Heart left ventricle (tissue), 13 donors: ENCODE measurements at regions not wholly inside any gene's neighbourhood (a gene's known extent, or its start where the extent isn't known, plus 50 kb on each side); places are given as distances from the start of the nearest gene placed in this dataset.

Experiments
- POLR2A ChIP-seq, 2 donors: fragments of 450-650 bp; IDR thresholded peaks; one replicate each; pipeline ENCODE4 v1.6.1; 2017; ENCODE audit warnings: antibody characterized with exemption in 2 of 2, mild to moderate bottlenecking in 2 of 2, moderate library complexity in 2 of 2
- TF ChIP-seq, protein P1 (sequence below), 12 donors: fragments of 200-600 bp; sonication (generic) in 4 of 12; IDR thresholded peaks; one replicate each; pipeline versions ENCODE4 v1.5.0 to v1.8.0; 2018 to 2022; ENCODE audit warnings: antibody characterized with exemption in 12 of 12, mild to moderate bottlenecking in 5 of 12
- donor health status: ischemic (EF 13 %, LVEDD 7.1; RV severe dilation, severe dysfunction).
- donor health status: DM: no; HTN: yes; CAD: no.
- donor health status: DM: no; HTN: no; CAD: no.
- donor health status: ischemic (EF 25% LVEDD 6.9; RV normal size, moderate dysfunction).
- donor health status: ischemic (EF 25% LVEDD 5.7; RV mildly dilated, moderate dysfunction).
- donor health status: ischemic (EF 35%, LVEDD 5.7; RV mildly dilated, moderate dysfunction).
- donor health status: nonischemic (EF 11% LVEDD 7.7; RV severe dilation, severe dysfunction).
- donor health status: DM: yes; HTN: yes; CAD: no.
- donor health status: PGD.
- donor health status: ischemic (EF 29% LVEDD 5.4; RV normal size, mild dysfunction).
- donor health status: nonischemic (EF 23%, LVEDD 6.1; RV moderate dilation, normal function).

DNA sequence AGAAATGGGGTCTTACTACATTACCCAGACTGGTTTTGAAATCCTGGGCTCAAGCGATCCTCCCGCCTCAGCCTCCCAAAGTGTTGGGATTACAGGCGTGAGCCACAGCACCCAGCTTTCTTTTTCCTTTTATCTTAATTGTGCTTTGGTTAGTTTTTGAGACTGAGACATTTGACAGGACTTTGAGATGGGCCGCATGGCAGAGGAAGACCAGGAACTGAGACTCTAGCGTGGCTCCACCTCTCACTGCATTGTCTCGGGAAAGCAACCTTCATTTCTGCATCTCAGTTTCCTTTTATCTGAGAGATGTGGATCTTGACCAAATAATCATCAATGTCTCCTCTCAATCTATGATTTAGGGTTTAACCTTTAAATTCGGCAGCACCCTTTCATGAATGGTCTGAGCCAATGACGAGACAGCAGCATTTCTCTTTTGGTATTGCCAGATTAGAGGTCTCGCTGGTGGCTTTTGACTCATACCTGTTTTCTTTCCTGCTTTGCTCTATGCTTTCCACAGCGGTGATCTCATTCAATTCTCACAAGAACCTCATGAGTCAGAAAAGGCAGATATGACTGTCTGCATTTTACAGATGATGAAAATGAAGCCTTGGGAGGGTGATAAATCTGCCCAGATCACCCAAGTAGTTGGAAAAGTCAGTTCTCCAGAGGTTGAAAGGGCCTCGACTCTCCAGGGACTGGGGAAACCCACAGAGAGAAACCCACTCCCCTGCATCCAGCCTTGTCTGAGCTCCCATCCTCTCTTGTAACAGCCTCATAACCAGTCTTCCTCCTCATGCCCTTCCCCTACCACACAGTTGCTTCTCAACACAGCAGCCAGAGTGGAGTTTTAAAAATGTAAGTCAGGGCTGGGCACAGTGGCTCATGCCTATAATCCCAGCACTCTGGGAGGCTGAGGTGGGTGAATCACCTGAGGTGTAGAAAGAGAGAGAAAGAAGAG is 84.8 kb upstream of the FOXB1 start:
- TF ChIP-seq POLR2A (IDR thresholded peaks at IDR 0.05) = no peak
- TF ChIP-seq, protein P1, sequence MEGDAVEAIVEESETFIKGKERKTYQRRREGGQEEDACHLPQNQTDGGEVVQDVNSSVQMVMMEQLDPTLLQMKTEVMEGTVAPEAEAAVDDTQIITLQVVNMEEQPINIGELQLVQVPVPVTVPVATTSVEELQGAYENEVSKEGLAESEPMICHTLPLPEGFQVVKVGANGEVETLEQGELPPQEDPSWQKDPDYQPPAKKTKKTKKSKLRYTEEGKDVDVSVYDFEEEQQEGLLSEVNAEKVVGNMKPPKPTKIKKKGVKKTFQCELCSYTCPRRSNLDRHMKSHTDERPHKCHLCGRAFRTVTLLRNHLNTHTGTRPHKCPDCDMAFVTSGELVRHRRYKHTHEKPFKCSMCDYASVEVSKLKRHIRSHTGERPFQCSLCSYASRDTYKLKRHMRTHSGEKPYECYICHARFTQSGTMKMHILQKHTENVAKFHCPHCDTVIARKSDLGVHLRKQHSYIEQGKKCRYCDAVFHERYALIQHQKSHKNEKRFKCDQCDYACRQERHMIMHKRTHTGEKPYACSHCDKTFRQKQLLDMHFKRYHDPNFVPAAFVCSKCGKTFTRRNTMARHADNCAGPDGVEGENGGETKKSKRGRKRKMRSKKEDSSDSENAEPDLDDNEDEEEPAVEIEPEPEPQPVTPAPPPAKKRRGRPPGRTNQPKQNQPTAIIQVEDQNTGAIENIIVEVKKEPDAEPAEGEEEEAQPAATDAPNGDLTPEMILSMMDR (IDR thresholded peaks at IDR 0.05) = no peak
